Activated naive CD4-positive, alpha-beta T cell treated with anti-CD3 and anti-CD28 coated beads, Interleukin-2, amount 10 ng/mL, durations not matched to agents 7 days and 5 days (primary cell): ENCODE measurements at regions not wholly inside any gene's neighbourhood (a gene's known extent, or its start where the extent isn't known, plus 50 kb on each side); places are given as distances from the start of the nearest gene placed in this dataset.

Experiments used
- CTCF ChIA-PET: fragments of 350-600 bp; sonication (Branson Sonifier 250); formaldehyde crosslinking; loops from one replicate; lab custom pipeline; 2021; ENCODE audit warnings: antibody characterized with exemption; lab: Charles Lee
- DNase-seq: peaks from one replicate; pipeline ENCODE4 v3.0.0-alpha.2; 2020
- H3K27ac Mint-ChIP-seq: one replicate; pipeline ENCODE4 v1.8.0; 2021; ENCODE audit warnings: mild to moderate bottlenecking, moderate library complexity, mixed read lengths
- H3K27me3 Mint-ChIP-seq: one replicate; pipeline ENCODE4 v1.8.0; 2021; ENCODE audit warnings: mild to moderate bottlenecking, mixed read lengths
- H3K36me3 Mint-ChIP-seq: one replicate; pipeline ENCODE4 v1.8.0; 2021; ENCODE audit warnings: mixed read lengths
- H3K4me1 Mint-ChIP-seq: one replicate; pipeline ENCODE4 v1.8.0; 2021; ENCODE audit warnings: mixed read lengths
- H3K4me3 Mint-ChIP-seq: one replicate; pipeline ENCODE4 v1.8.0; 2021; ENCODE audit warnings: mild to moderate bottlenecking, moderate library complexity, mixed read lengths
- H3K9me3 Mint-ChIP-seq: one replicate; pipeline ENCODE4 v1.8.0; 2021; ENCODE audit warnings: mixed read lengths

GRCh38 chr12:71024827-71025226 is 104.3 kb upstream of the PTPRR start:
- H3K27ac Mint-ChIP-seq = no peak overlapping the region
- no peaks in the 10 kb centered on the region for H3K4me1 Mint-ChIP-seq
- H3K36me3 Mint-ChIP-seq = no peaks in the 10 kb centered on the region
- CTCF ChIA-PET = no interaction called here
- no peak for DNase-seq
- H3K4me3 Mint-ChIP-seq = no peak overlapping the region
- H3K27me3 Mint-ChIP-seq = no peaks in the 10 kb centered on the region
- H3K9me3 Mint-ChIP-seq = no peaks in the 10 kb centered on the region

DNA sequence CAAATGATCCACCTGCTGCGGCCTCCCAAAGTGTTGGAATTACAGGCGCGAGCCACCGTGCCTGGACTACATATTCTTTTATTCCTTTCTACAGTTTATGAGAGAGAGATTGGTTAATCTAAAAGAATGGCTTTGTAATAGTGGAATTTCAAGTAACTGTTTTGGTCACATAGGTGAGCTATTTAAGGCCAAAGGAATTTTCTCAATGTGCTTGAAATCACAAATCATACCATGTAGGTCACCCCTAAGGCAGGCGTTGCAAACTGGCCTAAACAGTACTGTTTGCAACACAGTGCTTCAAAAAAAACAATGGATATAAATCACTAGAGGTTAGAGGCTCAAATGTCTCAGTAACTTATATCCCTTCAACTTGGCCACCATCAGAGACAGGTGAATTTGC is 103.7 kb upstream of the PTPRR start:
- H3K4me1 Mint-ChIP-seq = no peaks in the 10 kb centered on the region
- H3K4me3 Mint-ChIP-seq = no peak overlapping the region
- DNase-seq = no peak
- H3K27me3 Mint-ChIP-seq = no peaks in the 10 kb centered on the region
- H3K27ac Mint-ChIP-seq = no peak overlapping the region
- no peaks in the 10 kb centered on the region for H3K36me3 Mint-ChIP-seq
- CTCF ChIA-PET = interaction anchor here (0.7 kb wide), 1 partner anchor 8 kb away, joined by 5 read pairs; no protein-coding TSS in a partner anchor
- H3K9me3 Mint-ChIP-seq = no peaks in the 10 kb centered on the region

DNA sequence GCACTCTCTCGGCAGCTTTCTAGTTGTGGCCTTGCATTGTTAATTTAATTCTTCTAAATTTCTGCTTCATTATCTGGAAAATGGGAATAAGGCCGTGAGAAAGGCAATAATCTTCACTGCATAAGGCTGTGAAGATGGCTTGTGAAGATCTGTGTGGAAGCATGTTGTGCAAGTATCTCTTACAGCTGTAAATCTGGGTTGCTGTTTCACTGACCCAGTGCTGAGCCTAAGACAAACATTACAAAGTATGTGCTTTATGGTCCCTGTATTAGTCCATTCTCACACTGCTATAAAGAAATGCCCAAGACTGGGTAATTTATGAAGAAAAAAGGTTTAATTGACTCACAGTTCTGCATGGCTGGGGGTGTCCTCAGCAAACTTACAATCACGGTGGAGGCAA is 101.0 kb upstream of the PTPRR start:
- Mint-ChIP-seq H3K9me3 (no peaks in the 10 kb centered on the region), H3K4me3 (no peak overlapping the region), H3K4me1 (no peaks in the 10 kb centered on the region), H3K27me3 (no peaks in the 10 kb centered on the region), H3K27ac (no peak overlapping the region), H3K36me3 (no peaks in the 10 kb centered on the region)
- CTCF ChIA-PET = no interaction called here
- no peak for DNase-seq

- Mint-ChIP-seq H3K4me1 (no peaks in the 10 kb centered on the region), H3K27ac (no peak overlapping the region), H3K4me3 (no peak overlapping the region), H3K36me3 (no peaks in the 10 kb centered on the region), H3K27me3 (no peaks in the 10 kb centered on the region), H3K9me3 (no peaks in the 10 kb centered on the region)
- no peak for DNase-seq
- CTCF ChIA-PET = no interaction called here
Observed at GRCh38 chr12:71019282-71019831, 98.8 kb upstream of the PTPRR start.

- DNase-seq = no peak
- CTCF ChIA-PET = no interaction called here
- Mint-ChIP-seq H3K9me3 (no peaks in the 10 kb centered on the region), H3K27ac (no peak overlapping the region), H3K36me3 (no peaks in the 10 kb centered on the region), H3K27me3 (no peaks in the 10 kb centered on the region), H3K4me3 (no peak overlapping the region), H3K4me1 (no peaks in the 10 kb centered on the region)
Observed at GRCh38 chr12:71018682-71019081, 98.1 kb upstream of the PTPRR start.

DNA sequence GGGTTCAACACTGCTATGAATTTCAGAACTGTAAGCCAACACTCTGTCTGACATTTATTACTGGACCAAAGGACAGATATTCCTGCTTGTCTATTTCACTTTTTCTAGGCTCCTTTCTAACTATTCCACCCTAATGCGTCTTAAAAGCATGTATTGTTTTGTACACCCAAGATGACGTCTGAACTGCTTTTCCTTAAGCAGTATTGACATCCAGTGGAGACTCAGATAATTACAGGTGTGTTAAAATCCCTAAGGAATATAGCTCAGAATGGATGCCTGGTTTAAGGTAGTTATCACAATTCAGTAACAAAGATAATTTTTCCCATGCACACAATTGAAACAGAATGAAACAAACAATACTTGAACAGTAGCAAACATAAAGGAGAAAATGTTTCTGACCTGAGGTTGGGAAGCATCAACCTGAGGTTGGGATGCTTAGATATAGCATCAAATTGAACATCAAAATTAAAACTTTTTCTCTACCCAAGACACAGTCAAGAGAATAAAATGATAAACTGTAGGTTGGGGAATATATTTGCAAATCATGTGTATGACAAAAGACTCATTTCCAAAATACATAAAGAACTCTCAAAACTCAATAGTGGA is 93.7 kb upstream of the PTPRR start:
- no peak for DNase-seq
- peaks cover 2% of the 10 kb centered on the region for H3K9me3 Mint-ChIP-seq
- no peaks in the 10 kb centered on the region for H3K36me3 Mint-ChIP-seq
- no peak overlapping the region for H3K27ac Mint-ChIP-seq
- CTCF ChIA-PET = no interaction called here
- H3K4me1 Mint-ChIP-seq = no peaks in the 10 kb centered on the region
- H3K27me3 Mint-ChIP-seq = no peaks in the 10 kb centered on the region
- H3K4me3 Mint-ChIP-seq = no peak overlapping the region

DNA sequence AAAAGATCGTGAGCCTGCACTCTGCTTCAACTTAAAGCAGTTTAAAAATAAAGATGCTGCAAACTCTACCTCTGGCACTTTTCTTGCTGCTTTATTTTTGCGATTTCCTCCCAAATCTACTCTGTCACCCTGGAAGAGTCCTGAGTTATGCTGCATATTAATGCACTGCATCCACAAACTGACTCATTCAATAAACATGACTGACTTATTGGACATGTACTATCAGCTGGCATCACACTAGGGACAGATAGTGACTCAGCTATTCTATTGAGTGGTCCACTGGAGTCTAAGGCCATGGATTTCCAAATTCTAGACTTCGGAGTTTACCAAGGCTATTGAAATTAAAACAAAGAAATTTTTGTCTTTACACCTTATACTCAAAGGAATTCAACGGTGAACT is 90.7 kb upstream of the PTPRR start:
- H3K36me3 Mint-ChIP-seq = no peaks in the 10 kb centered on the region
- H3K4me1 Mint-ChIP-seq = no peaks in the 10 kb centered on the region
- no peak for DNase-seq
- CTCF ChIA-PET = no interaction called here
- H3K27ac Mint-ChIP-seq = no peak overlapping the region
- H3K9me3 Mint-ChIP-seq = peaks cover 2% of the 10 kb centered on the region
- H3K4me3 Mint-ChIP-seq = no peak overlapping the region
- H3K27me3 Mint-ChIP-seq = no peaks in the 10 kb centered on the region

GRCh38 chr12:71010143-71010479 is 89.6 kb upstream of the PTPRR start:
- Mint-ChIP-seq H3K27ac (no peak overlapping the region), H3K4me1 (no peaks in the 10 kb centered on the region), H3K36me3 (no peaks in the 10 kb centered on the region), H3K27me3 (no peaks in the 10 kb centered on the region), H3K4me3 (no peak overlapping the region), H3K9me3 (peaks cover 2% of the 10 kb centered on the region)
- DNase-seq = no peak
- CTCF ChIA-PET = no interaction called here

- Mint-ChIP-seq H3K9me3 (peaks cover 2% of the 10 kb centered on the region), H3K4me3 (no peak overlapping the region), H3K27ac (no peak overlapping the region), H3K27me3 (no peaks in the 10 kb centered on the region), H3K36me3 (no peaks in the 10 kb centered on the region), H3K4me1 (no peaks in the 10 kb centered on the region)
- CTCF ChIA-PET = no interaction called here
- DNase-seq = no peak
Observed at GRCh38 chr12:71009430-71010142, 89.0 kb upstream of the PTPRR start.

DNA sequence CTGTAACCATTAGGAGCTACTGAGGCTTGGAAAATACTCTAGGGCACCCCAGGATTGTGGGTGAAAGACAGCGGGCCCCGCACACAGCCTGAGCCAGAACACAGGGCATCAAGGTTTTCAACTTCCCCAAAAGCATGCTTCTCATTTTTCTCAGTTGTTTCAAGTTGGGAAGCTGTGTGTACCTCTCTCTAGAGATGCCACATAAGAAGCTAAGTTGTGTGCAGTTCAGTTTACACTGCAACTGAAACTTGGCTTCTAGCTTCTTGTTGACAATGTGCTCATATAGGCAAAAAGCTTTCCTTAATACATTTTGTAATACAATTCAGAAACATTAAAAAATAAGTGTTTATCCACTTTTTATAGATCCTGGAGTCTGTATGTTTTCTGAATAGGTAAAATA is 88.1 kb upstream of the PTPRR start:
- CTCF ChIA-PET = no interaction called here
- no peaks in the 10 kb centered on the region for H3K4me1 Mint-ChIP-seq

GRCh38 chr12:71007781-71008404 is 87.4 kb upstream of the PTPRR start:
- Mint-ChIP-seq H3K36me3 (no peaks in the 10 kb centered on the region), H3K27me3 (no peaks in the 10 kb centered on the region), H3K9me3 (peaks cover 2% of the 10 kb centered on the region), H3K4me3 (no peak overlapping the region), H3K4me1 (no peaks in the 10 kb centered on the region), H3K27ac (no peak overlapping the region)
- no peak for DNase-seq
- CTCF ChIA-PET = no interaction called here

More for the DNA sequence above, 88.1 kb upstream of the PTPRR start:
- Mint-ChIP-seq H3K9me3 (peaks cover 2% of the 10 kb centered on the region), H3K4me3 (no peak overlapping the region), H3K27ac (no peak overlapping the region), H3K36me3 (no peaks in the 10 kb centered on the region), H3K27me3 (no peaks in the 10 kb centered on the region)
- DNase-seq = no peak

DNA sequence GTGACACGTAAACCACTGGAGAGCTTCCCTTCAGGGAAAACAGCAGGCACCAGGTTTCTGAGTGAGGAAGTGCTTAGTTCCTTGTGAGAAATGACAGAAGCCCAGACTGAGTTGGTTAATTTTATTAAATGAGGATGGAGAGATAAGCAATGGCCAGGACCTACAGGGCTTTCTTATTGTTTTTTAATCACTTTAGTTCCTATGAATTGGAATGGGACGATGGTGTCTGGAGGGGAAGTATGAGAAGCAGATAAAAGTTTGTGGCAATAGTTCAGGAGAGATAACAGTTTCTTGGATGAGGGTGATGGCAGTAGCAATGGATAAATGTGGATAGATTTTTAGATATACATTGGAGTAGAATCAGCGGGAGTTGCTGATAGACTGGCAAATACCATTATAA is 86.5 kb upstream of the PTPRR start:
- Mint-ChIP-seq H3K4me3 (no peak overlapping the region), H3K27ac (no peak overlapping the region), H3K9me3 (peaks cover 2% of the 10 kb centered on the region), H3K4me1 (no peaks in the 10 kb centered on the region), H3K27me3 (no peaks in the 10 kb centered on the region), H3K36me3 (no peaks in the 10 kb centered on the region)
- CTCF ChIA-PET = no interaction called here
- no peak for DNase-seq

DNA sequence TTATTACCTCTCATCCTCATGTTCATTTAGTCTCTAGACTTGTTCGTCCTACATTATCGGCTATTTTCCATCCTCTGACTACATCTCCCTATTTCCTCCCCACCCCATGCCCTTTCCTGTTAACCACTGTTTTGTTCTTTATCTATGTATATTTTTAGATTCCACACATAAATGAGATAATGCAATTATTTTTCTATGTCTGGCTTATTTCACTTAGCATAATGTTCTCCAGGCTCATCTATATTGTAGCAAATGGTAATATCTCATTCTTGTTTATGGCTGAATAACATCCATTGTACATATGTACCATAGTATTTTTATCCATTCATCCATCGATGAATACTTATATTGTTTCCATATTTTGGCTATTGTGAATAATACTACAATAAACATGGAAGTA is 84.6 kb upstream of the PTPRR start:
- no peak overlapping the region for H3K27ac Mint-ChIP-seq
- H3K4me1 Mint-ChIP-seq = no peaks in the 10 kb centered on the region
- no peak for DNase-seq
- no peaks in the 10 kb centered on the region for H3K27me3 Mint-ChIP-seq
- no peak overlapping the region for H3K4me3 Mint-ChIP-seq
- H3K36me3 Mint-ChIP-seq = no peaks in the 10 kb centered on the region
- H3K9me3 Mint-ChIP-seq = no peaks in the 10 kb centered on the region
- CTCF ChIA-PET = no interaction called here

DNA sequence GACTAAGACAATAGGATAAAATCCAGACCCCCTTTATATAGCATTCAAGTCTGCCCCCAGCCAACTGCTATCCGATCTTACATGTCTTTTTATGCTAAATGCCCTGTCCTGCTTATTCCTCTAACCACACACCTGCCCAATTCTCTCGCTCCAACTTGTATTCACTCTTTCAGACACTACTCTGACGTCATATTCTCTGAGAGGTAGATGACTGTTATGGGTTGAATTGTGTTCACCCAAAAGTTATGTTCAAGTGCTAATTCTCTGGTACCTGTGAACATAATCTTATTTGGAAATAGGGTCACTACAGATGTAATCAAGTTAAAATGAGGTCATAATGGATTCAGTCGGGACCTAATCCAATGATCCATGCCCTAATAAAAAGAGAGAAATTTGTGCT is 84.0 kb upstream of the PTPRR start:
- H3K36me3 Mint-ChIP-seq = no peaks in the 10 kb centered on the region
- no peak overlapping the region for H3K27ac Mint-ChIP-seq
- H3K9me3 Mint-ChIP-seq = no peaks in the 10 kb centered on the region
- CTCF ChIA-PET = no interaction called here
- no peak for DNase-seq
- no peak overlapping the region for H3K4me3 Mint-ChIP-seq
- no peaks in the 10 kb centered on the region for H3K4me1 Mint-ChIP-seq
- H3K27me3 Mint-ChIP-seq = no peaks in the 10 kb centered on the region

DNA sequence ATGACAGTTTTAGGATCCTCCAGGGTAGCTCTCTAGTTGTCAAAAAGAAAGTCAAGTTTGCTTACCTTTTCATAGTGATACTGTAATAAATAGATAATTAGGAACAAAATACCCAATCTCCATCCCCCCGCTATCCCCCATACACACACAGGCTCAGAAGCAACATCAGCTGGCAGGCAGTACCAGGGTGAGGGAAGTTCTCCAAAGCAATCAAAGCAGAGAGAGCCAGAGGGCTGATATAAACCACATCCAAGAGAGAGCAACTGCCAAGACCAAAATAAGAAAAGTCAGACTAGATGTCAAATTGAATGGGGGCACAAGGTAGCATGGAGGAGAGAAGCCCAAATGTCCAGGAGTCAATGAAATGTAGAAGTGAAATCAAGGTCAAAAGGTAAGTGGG is 80.2 kb upstream of the PTPRR start:
- CTCF ChIA-PET = no interaction called here
- no peaks in the 10 kb centered on the region for H3K9me3 Mint-ChIP-seq
- H3K4me3 Mint-ChIP-seq = no peak overlapping the region
- no peak for DNase-seq
- no peaks in the 10 kb centered on the region for H3K27me3 Mint-ChIP-seq
- H3K36me3 Mint-ChIP-seq = no peaks in the 10 kb centered on the region
- no peak overlapping the region for H3K27ac Mint-ChIP-seq
- H3K4me1 Mint-ChIP-seq = no peaks in the 10 kb centered on the region
